HepG2 (cell line): ENCODE measurements at regions not wholly inside any gene's neighbourhood (a gene's known extent, or its start where the extent isn't known, plus 50 kb on each side); places are given as distances from the start of the nearest gene placed in this dataset.

ENCODE experiments used
- ATAC-seq: fragments of 200-7000 bp; cut with Tn5 transposase; 3 replicates; pipeline ENCODE4 v1.9.1; 2020; ENCODE audit warnings: mild to moderate bottlenecking, moderate library complexity
- BruUV-seq: library from RNA; stranded (reverse); fragments of 400-500 nt; replicated peaks from 2 replicates; lab custom pipeline; 2021; lab: Mats Ljungman, UMichigan
- CTCF ChIA-PET: fragments of 300-600 bp; formaldehyde crosslinking; extraction: SDS; loops from one replicate; lab custom pipeline; 2021; ENCODE audit warnings: low total read pairs, inconsistent platforms, low intra/inter-chr PET ratio; lab: Yijun Ruan, JAX
- POLR2A ChIA-PET: fragments of 350-600 bp; sonication (Branson Sonifier 250); formaldehyde crosslinking; loops from one replicate; lab custom pipeline; 2020; ENCODE audit warnings: antibody characterized with exemption, inconsistent platforms; lab: Yijun Ruan, JAX
- DNase-seq: peaks from one replicate; pipeline ENCODE4 v3.0.0-alpha.2; 2015; ENCODE audit warnings: low spot score
- FAIRE-seq: peaks from 3 replicates; lab custom pipeline; 2011; peaks lifted over from hg19 to GRCh38; lab: Jason Lieb, UNC
- H2AFZ ChIP-seq: one replicate; pipeline ENCODE4 v1.6.1; 2011; ENCODE audit warnings: low read length, inconsistent platforms
- H3K27ac ChIP-seq: fragments of 300-600 bp; 3 replicates; pipeline ENCODE4 v1.8.0; 2011; ENCODE audit warnings: mixed run types, mild to moderate bottlenecking, mixed read lengths, low read length, inconsistent platforms; ENCODE audit not compliant: insufficient read depth; ENCODE audit errors: extremely low read length
- H3K27me3 ChIP-seq, 2 experiments: fragments of 200-600 bp in 1 of 2; 2 replicates in 1 of 2; 3 replicates in 1 of 2; pipeline versions ENCODE4 v1.6.0 to v1.8.0; 2011; ENCODE audit warnings: low read length in 2 of 2, mild to moderate bottlenecking in 2 of 2, moderate library complexity in 2 of 2, inconsistent platforms in 1 of 2; ENCODE audit not compliant: insufficient read depth in 2 of 2, control insufficient read depth in 1 of 2
- H3K36me3 ChIP-seq, 2 experiments: fragments of 200-600 bp in 1 of 2; replicated peaks in 1 of 2; 2 replicates in 1 of 2; 3 replicates in 1 of 2; pipeline versions ENCODE4 v1.5.1 to v1.8.0; 2011; ENCODE audit warnings: low read length in 2 of 2, inconsistent platforms in 1 of 2; ENCODE audit not compliant: insufficient read depth in 2 of 2, control insufficient read depth in 1 of 2
- H3K4me1 ChIP-seq: 2 replicates; pipeline ENCODE4 v1.5.1; 2012; ENCODE audit warnings: low read length, inconsistent platforms; ENCODE audit not compliant: insufficient read depth
- H3K4me2 ChIP-seq: 2 replicates; pipeline ENCODE4 v1.6.0; 2011; ENCODE audit warnings: low read depth, low read length, inconsistent platforms
- H3K4me3 ChIP-seq, 3 experiments: fragments of 200-600 bp in 1 of 3; sonication (generic), shearing (Covaris generic) in 1 of 3; replicated peaks in 1 of 3; 2 replicates each; pipeline ENCODE4 v1.5.1; 2011 to 2016; ENCODE audit warnings: low read length in 3 of 3, inconsistent platforms in 2 of 3, low read depth in 2 of 3, mild to moderate bottlenecking in 2 of 3, control low read depth in 1 of 3, mixed read lengths in 1 of 3; ENCODE audit not compliant: insufficient read depth in 1 of 3
- H3K79me2 ChIP-seq: one replicate; pipeline ENCODE4 v1.6.1; 2011; ENCODE audit warnings: low read length, inconsistent platforms; ENCODE audit not compliant: insufficient read depth
- H3K9ac ChIP-seq: 2 replicates; pipeline ENCODE4 v1.6.0; 2011; ENCODE audit warnings: mild to moderate bottlenecking, low read depth, low read length, inconsistent platforms; ENCODE audit not compliant: insufficient read depth
- H3K9me3 ChIP-seq: 2 replicates; pipeline ENCODE4 v1.5.1; 2012; ENCODE audit warnings: mild to moderate bottlenecking, low read length
- H4K20me1 ChIP-seq: 2 replicates; pipeline ENCODE4 v1.6.0; 2011; ENCODE audit warnings: inconsistent platforms, mild to moderate bottlenecking, low read length, moderate library complexity; ENCODE audit not compliant: insufficient read depth
- CEBPB ChIP-seq: IDR thresholded peaks from 2 replicates; pipeline ENCODE4 v1.6.1; 2011; ENCODE audit warnings: low read depth, low read length, improper control_type of control experiment, borderline replicate concordance
- EHMT2 ChIP-seq: fragments of 200-600 bp; sonication (generic); IDR thresholded peaks from 2 replicates; pipeline ENCODE4 v1.7.0; 2017; ENCODE audit warnings: antibody characterized with exemption, low read depth, low read length, borderline replicate concordance
- HNRNPL ChIP-seq: fragments of 200-400 bp; formaldehyde crosslinking; IDR thresholded peaks from 2 replicates; pipeline ENCODE4 v1.6.1; 2017; ENCODE audit warnings: mild to moderate bottlenecking, low read depth, low read length
- KAT7 ChIP-seq: IDR thresholded peaks from 2 replicates; pipeline ENCODE4 v1.6.1; 2018; ENCODE audit warnings: borderline replicate concordance, missing compliant biosample characterization
- POLR2AphosphoS5 ChIP-seq: IDR thresholded peaks from 2 replicates; pipeline ENCODE4 v1.6.1; 2012; ENCODE audit warnings: low read depth, low read length
- RARA ChIP-seq: IDR thresholded peaks from 2 replicates; pipeline ENCODE4 v1.6.1; 2016; ENCODE audit warnings: missing genetic modification reagents, missing compliant biosample characterization
- STAT5B ChIP-seq: sonication (generic); formaldehyde crosslinking; IDR thresholded peaks from 2 replicates; pipeline ENCODE4 v1.4.0; 2020; ENCODE audit warnings: missing genetic modification reagents
- U2AF1 ChIP-seq: fragments of 200-400 bp; formaldehyde crosslinking; optimal IDR thresholded peaks from 2 replicates; pipeline ENCODE3; 2017; ENCODE audit warnings: mild to moderate bottlenecking, low read depth, low read length
- ZNF260 ChIP-seq: sonication (generic); formaldehyde crosslinking; IDR thresholded peaks from 2 replicates; pipeline ENCODE4 v1.4.0; 2020; ENCODE audit warnings: missing genetic modification reagents, low read depth, mild to moderate bottlenecking, borderline replicate concordance
- ZNF772 ChIP-seq: sonication (generic); formaldehyde crosslinking; IDR thresholded peaks from 2 replicates; pipeline ENCODE4 v1.5.0; 2020; ENCODE audit warnings: mild to moderate bottlenecking, missing genetic modification reagents
- WGBS: methylation state at CpG from one replicate; pipeline ENCODE4 v1.1.6; 2017; ENCODE audit warnings: low lambda C conversion rate; 5-methylcytosine and 5-hydroxymethylcytosine counted together
- in situ Hi-C: cut with HindIII; loops from 2 replicates; pipeline ENCODE4 v1.10.0; 2017; ENCODE audit warnings: low pct_unique_long_range_greater_than_20kb; ENCODE audit not compliant: extremely low pct_ligation_motif_present
- intact Hi-C: fragments of 100-400 bp; cut with micrococcal nuclease; formaldehyde crosslinking; loops from one replicate; pipeline ENCODE4 v1.10.0; 2022; ENCODE audit not compliant: unreplicated experiment
- TF ChIP-seq, protein P1 (sequence below): sonication (generic); formaldehyde crosslinking; IDR thresholded peaks from 2 replicates; pipeline ENCODE4 v1.5.1; 2020; ENCODE audit warnings: mild to moderate bottlenecking, missing genetic modification reagents, borderline replicate concordance
- TF ChIP-seq, protein P2 (sequence below): sonication (generic); formaldehyde crosslinking; IDR thresholded peaks from 2 replicates; pipeline ENCODE4 v1.5.1; 2020; ENCODE audit warnings: mild to moderate bottlenecking, missing genetic modification reagents, borderline replicate concordance
- TF ChIP-seq, protein P3 (sequence below): sonication (generic); formaldehyde crosslinking; IDR thresholded peaks from 2 replicates; pipeline ENCODE4 v1.5.0; 2020; ENCODE audit warnings: missing genetic modification reagents

DNA sequence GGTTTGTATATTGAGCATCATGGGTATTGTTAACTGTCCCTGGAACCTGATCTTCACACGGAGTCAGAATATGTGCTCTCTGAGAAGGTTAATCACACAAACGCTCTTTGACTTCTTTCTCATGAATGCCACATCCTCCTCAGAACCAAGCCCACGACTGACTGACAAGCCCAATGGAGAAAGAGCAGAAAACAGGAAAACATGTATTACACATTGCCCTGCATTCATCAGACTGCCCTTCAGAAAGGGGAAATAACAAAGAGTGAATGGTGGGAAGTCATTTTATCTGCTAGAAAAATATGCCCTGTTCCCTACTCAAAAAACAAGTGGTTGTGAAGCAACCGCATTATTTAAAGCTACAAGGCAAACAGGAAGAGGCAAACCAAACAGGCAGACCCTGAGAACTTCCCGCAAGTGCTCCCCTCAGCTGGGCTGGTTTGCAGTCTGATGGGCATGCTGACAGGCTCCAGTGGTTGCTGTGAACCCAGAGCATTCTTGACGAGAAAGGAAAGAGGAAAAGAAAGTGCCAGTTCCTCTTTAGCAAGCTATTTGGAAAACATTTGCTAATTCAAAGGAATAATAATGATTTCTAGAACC, 172.9 kb upstream of the SETBP1 start:
- no peak for FAIRE-seq

DNA sequence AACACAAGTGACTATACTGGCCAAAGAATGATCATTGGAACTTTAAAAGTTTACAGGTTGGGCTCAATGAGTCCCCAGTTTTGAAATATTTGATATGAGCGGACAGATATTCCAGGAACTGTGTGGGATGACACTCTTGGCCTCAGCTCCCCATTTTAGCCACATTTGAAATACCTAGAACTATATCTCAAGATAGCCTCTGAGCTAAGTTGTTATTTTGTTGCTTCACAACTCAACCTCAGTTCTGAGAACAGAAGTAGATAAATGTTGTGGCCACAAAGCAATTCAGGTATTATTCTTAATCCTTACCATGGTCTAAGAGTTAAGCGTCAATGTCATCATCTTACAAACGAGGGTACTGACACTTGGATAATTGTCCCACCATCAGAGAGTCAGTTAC, 172.2 kb upstream of the SETBP1 start:
- no peaks in the 10 kb centered on the region for H3K79me2 ChIP-seq
- H3K4me3 ChIP-seq: no peak overlapping the region
- H3K4me1 ChIP-seq: no peaks in the 10 kb centered on the region
- DNase-seq: no peak
- no peak for FAIRE-seq
- no peaks in the 10 kb centered on the region for H4K20me1 ChIP-seq
- no peak overlapping the region for H3K9ac ChIP-seq
- in situ Hi-C loops: no loop called here
- H3K9me3 ChIP-seq: peaks cover 49% of the 10 kb centered on the region
- CTCF ChIA-PET: no interaction called here
- H3K4me2 ChIP-seq: no peak overlapping the region
- H3K27ac ChIP-seq: no peak overlapping the region
- 22% methylated on average over 3 of the region's 3 CpGs for WGBS
- H3K27me3 ChIP-seq: no peaks in the 10 kb centered on the region
- intact Hi-C loops: no loop called here
- H3K36me3 ChIP-seq: no peaks in the 10 kb centered on the region
- no peak overlapping the region for H2AFZ ChIP-seq
- ATAC-seq: no peak
- POLR2A ChIA-PET: no interaction called here
- no TSS peak for BruUV-seq
- TF ChIP-seq STAT5B (no peak), HNRNPL (no peak), ZNF772 (no peak), ZNF260 (CRISPR knock-in tag) (no peak), KAT7 (CRISPR knock-in tag) (no peak), RARA (CRISPR knock-in tag) (no peak)
- TF ChIP-seq, protein P1, sequence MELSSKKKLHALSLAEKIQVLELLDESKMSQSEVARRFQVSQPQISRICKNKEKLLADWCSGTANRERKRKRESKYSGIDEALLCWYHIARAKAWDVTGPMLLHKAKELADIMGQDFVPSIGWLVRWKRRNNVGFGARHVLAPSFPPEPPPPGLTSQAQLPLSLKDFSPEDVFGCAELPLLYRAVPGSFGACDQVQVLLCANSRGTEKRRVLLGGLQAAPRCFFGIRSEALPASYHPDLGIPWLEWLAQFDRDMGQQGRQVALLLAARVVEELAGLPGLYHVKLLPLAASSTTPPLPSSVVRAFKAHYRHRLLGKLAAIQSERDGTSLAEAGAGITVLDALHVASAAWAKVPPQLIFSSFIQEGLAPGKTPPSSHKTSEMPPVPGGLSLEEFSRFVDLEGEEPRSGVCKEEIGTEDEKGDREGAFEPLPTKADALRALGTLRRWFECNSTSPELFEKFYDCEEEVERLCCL (CRISPR knock-in tag): no peak
- TF ChIP-seq, protein P2, sequence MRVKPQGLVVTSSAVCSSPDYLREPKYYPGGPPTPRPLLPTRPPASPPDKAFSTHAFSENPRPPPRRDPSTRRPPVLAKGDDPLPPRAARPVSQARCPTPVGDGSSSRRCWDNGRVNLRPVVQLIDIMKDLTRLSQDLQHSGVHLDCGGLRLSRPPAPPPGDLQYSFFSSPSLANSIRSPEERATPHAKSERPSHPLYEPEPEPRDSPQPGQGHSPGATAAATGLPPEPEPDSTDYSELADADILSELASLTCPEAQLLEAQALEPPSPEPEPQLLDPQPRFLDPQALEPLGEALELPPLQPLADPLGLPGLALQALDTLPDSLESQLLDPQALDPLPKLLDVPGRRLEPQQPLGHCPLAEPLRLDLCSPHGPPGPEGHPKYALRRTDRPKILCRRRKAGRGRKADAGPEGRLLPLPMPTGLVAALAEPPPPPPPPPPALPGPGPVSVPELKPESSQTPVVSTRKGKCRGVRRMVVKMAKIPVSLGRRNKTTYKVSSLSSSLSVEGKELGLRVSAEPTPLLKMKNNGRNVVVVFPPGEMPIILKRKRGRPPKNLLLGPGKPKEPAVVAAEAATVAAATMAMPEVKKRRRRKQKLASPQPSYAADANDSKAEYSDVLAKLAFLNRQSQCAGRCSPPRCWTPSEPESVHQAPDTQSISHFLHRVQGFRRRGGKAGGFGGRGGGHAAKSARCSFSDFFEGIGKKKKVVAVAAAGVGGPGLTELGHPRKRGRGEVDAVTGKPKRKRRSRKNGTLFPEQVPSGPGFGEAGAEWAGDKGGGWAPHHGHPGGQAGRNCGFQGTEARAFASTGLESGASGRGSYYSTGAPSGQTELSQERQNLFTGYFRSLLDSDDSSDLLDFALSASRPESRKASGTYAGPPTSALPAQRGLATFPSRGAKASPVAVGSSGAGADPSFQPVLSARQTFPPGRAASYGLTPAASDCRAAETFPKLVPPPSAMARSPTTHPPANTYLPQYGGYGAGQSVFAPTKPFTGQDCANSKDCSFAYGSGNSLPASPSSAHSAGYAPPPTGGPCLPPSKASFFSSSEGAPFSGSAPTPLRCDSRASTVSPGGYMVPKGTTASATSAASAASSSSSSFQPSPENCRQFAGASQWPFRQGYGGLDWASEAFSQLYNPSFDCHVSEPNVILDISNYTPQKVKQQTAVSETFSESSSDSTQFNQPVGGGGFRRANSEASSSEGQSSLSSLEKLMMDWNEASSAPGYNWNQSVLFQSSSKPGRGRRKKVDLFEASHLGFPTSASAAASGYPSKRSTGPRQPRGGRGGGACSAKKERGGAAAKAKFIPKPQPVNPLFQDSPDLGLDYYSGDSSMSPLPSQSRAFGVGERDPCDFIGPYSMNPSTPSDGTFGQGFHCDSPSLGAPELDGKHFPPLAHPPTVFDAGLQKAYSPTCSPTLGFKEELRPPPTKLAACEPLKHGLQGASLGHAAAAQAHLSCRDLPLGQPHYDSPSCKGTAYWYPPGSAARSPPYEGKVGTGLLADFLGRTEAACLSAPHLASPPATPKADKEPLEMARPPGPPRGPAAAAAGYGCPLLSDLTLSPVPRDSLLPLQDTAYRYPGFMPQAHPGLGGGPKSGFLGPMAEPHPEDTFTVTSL (CRISPR knock-in tag): no peak
- TF ChIP-seq, protein P3, sequence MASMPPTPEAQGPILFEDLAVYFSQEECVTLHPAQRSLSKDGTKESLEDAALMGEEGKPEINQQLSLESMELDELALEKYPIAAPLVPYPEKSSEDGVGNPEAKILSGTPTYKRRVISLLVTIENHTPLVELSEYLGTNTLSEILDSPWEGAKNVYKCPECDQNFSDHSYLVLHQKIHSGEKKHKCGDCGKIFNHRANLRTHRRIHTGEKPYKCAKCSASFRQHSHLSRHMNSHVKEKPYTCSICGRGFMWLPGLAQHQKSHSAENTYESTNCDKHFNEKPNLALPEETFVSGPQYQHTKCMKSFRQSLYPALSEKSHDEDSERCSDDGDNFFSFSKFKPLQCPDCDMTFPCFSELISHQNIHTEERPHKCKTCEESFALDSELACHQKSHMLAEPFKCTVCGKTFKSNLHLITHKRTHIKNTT: no peak

More for the DNA sequence above, 172.9 kb upstream of the SETBP1 start:
- ChIA-PET POLR2A (no interaction called here), CTCF (no interaction called here)
- Histone ChIP-seq H3K36me3 (no peaks in the 10 kb centered on the region), H3K27ac (no peak overlapping the region), H3K4me3 (no peak overlapping the region), H3K9me3 (peaks cover 46% of the 10 kb centered on the region), H3K4me2 (no peak overlapping the region), H3K79me2 (no peaks in the 10 kb centered on the region), H3K9ac (no peak overlapping the region), H3K4me1 (no peaks in the 10 kb centered on the region), H4K20me1 (no peaks in the 10 kb centered on the region), H2AFZ (no peak overlapping the region), H3K27me3 (no peaks in the 10 kb centered on the region)
- WGBS: 6% methylated on average over 6 of the region's 6 CpGs
- BruUV-seq: no TSS peak
- intact Hi-C loops (no loop called here), in situ Hi-C loops (no loop called here)
- TF ChIP-seq EHMT2 (no peak), CEBPB (no peak), U2AF1 (no peak), POLR2AphosphoS5 (no peak)
- no peak for DNase-seq
- no peak for ATAC-seq
